ENCODE measurements at regions not wholly inside any gene's neighbourhood (a gene's known extent, or its start where the extent isn't known, plus 50 kb on each side); places are given as distances from the start of the nearest gene placed in this dataset.
A peak's percentile ranks its signal among the peaks of the same experiment; 100 is the strongest.

DNA sequence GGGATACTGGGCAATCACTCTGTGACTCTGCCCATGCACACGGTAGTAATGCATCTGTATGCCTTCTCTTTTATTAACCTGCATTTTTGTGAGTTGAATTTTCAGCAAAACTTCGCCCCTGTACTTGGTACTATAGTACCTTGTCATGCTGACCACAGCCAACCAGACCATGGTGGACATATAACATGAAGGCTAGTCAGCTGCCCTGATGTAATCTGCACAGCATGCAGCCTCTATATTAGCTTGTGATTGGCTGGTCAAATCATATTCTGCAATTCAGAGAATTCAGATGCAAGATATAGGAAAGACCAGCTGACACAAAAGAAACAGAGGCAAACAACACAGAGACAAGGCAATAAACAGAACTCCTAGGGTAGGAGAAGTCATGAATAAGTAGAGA, 200.9 kb upstream of the JARID2 start:
- DNase-seq (ENCODE audit: low spot score): no peak

DNA sequence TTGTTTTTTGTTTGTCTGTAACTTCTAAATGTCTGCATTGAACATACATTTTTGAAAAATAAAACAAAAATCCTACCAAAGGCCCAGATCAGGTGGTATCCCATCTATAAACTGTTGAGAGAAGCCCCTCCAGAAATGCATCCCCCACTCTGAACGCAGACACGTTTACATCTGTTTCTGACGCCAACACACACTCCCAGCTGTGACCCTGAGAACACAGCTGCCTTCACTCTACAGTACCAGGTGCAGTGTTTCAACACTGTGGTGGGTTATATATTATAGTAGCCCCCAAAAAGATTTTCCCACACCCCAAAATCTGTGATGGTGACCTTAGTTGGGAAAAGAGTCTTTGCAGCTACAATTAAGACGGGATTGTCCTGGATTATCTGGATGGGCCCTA, 199.1 kb upstream of the JARID2 start:
- no peak for DNase-seq (ENCODE audit: low spot score)

DNA sequence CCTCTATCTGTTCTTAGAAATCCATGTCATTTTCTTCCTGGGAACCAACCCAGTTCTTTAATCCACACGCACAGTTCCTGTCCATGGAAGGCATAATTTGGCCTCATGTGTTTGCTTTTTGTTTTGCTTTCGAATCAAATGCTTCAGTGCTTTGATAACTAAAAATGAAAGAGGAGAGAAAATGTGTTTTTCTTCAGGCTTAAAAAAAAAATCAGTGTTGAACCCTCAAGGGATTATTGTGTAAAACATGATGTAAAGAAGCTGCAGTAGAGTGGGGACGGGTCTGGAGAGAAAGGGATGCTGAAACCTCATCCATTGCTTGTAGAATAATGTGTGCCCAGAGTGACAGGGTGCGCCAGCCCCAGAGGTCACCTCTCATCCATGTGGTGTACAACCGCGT, 197.5 kb upstream of the JARID2 start:
- DNase-seq (ENCODE audit: low spot score): no peak

DNA sequence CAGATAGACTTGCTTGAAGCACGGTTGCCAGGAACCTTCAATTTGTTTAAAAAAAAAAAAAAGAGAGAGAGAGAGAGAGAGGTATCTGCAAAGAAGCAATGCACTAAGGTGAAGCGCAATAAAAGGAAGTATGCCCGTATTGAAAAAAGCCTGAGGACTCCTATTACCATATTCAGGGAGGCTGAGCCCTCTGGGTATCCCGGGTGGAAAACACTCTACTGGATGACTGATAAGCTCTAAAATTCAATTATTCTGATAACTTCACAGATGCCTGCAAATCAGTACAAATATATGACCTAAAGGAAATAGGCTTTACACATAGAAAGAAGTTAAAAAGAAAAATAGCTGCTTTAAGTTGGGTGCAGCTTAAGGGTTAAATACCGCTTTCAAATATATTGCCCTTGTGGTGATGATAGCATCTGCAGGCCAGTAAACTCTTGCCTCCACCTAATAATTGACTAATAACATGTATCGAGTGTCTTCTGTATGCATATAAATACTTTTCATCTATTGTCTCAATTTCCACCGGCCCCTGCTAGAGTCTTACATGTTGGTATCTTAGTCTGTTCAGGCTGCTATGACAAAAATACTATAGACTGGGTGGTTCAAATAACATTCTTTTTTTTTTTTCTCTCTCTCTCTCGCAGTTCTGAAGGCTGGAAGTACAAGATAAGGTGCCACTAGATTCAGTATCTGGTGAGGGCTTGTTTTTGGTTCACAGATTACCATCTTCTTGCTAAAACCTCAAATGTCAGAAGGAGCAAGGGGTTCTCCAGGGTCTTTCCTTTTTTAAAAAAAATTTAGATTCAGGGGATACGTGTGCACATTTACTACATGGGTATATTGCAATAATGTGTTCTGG, 187.4 kb upstream of the JARID2 start:
- no peak for DNase-seq (ENCODE audit: low spot score)

DNA sequence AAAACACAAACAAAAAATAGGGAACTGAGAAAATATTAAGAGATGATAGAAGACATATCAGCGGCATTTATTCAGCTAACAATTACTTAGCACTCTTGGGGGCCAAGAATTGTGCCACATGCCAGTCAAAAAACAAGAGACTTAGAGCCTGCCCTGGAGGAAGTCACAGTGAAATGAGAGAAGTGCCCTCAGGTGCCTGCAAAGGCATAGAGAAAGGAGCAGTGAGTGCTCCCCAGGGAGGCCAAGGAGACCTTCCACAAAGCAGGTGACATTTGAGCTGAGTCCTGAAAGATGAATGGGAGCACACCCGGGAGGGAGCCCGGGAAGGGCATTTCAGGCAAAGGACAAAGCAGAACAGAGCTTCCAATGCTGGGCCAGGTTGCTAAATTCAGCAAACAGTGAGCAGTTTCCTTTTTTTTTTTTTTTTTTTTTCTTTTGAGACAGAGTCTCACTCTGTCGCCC, 184.7 kb upstream of the JARID2 start:
- no peak for DNase-seq (ENCODE audit: low spot score)

DNA sequence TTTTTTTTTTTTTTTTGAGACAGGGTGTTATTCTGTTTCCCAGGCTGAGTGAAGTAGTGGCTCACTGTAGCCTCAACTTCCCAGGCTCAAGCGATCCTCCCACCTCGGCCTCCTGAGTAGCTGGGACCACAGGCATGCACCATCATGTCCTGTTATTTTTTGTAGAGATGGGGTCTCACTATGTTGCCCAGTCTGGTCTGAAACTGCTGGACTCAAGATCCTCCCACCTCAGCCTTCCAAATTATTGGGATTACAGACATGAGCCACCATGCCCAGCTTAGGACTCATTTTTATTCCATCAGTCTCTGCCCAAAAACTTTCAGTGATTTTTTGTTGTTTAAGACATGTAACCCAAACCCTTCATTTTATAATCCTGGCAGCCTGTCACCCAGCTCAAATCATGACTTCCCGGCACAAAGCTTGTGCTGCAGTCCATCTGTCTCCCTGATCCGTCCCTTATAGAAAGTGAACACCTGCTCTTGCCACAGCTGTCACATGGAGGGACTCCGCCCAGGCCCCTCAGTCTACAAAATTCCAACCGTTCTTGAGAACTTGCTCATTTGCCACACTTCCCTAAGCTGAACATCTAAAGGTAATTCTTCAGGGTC, 183.9 kb upstream of the JARID2 start:
- DNase-seq (ENCODE audit: low spot score): no peak

DNA sequence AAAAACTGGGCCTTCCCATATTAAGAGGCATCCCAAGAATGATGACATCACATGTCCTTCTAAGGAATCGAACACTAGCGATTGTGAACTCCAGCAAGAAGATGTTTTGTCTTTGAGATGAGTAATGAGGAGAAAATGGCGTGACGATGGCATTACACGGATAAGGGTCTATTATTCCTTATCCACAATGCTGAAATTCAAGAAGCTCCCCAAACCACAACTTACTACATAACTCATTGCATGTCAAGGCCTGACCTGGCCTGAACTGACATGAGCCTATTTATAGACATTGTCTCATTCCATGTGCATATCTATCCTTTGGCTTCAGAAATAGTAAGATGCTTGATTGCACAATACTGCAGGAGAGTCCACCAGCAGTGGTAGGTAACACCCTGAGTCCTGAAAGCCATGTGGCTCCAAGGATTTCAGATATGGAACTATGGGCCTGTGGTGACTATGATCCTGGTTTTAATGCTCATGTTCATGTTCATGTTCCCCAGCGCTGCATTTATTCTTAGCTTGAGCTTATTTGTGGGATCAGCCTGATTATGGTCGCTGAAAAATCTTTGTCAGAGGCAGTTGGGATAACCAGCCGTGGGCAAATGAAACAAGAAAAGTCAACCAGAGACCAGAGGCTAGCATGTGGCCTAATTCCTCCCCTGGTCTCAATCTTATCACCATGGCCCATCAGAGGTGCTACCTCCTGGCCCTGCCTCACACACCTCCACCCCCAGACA, 183.2 kb upstream of the JARID2 start:
- DNase-seq (ENCODE audit: low spot score): no peak

DNA sequence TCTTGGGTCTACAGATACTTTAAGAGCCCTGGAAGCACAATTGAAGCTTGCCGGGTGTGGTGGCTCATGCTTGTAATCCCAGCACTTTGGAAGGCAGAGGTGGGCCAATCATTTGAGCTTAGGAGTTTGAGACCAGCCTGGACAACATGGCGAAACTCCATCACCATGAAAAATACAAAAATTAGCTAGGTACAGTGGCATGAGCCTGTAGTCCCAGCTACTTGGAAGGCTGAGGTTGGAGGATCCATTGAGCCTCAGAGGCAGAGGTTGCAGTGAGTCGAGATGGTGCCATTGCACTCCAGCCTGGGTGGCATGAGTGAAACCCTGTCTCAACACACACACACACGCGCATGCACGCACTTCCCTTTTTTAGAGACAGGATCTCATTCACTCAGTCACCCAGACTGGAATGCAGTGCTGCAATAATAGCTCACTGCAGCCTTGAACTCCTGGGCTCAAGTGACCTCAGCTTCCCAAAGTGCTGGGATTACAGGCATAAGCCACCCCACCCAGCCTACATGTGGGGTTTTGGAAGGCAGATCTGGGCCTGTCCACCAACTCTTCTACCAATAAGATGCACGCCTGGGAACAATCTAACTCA, 182.5 kb upstream of the JARID2 start:
- no peak for DNase-seq (ENCODE audit: low spot score)

DNA sequence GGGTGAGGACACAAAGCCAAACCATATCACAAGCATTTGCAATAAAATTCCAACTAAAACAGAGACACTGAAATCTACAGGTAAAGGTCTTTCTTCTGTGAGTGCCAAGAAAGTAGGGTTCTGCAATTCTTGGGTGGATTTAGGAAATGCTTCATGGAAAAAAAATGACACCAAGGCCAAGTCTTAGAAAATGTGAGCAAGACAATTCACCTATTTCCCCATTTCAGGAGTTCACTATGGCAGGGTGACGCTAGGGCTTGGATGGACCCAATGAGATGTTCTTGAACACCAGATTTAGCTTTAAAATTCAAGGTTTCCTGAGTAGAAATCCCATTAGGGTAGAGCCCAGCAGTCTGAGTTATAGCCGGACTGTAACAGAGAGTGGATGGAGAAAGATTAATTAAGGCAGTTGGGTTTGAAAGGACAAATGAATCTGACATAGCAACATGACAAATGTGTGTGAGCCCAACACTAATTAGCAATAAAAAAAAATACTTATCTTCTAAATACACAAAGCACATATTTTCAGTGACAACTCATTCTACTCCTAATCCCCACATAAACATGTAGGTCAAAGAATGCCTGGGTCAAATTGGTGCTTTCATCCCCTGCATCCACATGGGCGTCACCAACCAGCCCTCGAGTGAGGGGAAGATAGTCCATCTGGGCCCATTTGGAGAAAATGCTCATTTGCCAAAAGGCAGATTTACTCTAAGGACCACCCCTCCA, 180.4 kb upstream of the JARID2 start:
- no peak for DNase-seq (ENCODE audit: low spot score)

DNA sequence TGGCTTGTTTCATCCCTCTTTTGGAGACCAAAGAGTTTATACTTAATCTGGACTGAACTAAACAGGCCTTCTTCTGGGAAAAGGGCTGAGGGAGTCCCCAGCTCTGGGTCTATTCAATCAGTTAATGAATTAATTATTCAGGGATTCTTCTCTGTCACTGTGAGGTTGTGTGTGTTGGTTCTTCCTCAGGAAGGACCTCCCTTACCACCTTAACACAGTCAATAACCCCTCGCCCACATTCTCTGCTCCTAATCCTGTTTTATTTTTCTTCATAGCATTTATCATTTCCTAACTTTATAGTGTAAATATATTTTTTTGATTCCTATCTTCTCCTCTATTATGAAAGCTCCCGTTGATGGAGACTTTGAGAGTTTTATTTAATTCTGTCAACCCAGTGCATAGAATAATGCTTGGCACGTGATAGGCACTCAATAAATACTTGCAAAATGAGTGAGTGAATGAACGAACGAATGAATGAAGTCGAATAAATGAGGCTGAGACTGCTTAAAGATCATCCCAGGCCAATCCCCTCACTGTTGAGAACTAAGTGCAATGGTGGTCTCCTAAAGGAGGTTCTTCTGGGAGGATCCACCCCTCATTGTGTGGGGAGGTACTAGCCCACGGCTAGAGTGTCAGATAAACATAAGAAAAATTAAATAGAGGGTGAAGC, 179.6 kb upstream of the JARID2 start:
- no peak for DNase-seq (ENCODE audit: low spot score)

DNA sequence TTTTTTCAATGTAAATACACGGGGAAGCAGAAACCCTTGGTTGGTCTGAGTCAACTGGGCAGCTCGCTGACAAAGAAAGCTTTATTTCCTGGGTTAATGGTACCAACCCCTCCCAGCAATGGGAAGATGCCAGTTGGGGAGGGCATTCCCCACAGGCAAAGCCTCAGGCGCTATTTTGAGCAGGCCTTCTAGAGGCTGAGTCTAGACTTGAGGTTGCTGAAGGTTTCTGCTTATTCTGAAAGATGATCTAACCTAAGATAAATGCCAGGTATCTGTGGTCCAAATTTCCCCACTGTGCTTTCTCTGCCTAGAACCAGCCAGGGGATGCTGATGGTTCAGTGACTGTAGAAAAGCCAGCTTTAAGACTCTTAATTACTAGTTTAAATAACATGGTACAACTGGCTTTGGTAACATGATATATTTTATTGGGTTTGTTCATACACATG, 172.5 kb upstream of the JARID2 start:
- no peak for DNase-seq (ENCODE audit: low spot score)

DNA sequence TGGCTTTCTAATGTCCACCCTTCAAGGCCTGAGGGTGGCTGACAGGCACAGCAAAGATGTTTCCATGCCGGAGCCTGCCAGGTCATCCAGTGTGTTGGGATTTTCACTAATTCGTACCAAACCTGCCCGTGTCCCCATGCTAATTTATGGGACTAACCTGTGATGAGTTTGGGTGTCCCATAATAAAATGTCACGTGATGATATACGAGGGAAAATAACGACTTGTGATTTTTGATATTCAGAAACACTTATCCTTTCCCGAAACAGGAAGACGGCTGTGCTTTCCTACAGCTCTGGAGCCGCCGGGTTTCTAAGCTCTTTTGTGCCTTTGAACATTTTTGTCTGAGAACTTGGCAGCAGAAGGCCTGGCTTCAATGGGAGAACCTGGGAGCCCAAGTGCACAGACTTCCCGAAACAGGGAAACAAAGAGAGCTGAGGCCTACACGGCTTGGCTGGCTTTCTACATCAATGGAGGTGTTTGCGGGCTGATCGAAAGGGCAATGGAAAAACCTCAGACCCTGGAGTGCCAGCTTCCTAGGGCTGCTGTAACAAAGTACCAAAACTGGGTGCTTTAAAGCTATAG, 171.9 kb upstream of the JARID2 start:
- DNase-seq (ENCODE audit: low spot score): no peak

DNA sequence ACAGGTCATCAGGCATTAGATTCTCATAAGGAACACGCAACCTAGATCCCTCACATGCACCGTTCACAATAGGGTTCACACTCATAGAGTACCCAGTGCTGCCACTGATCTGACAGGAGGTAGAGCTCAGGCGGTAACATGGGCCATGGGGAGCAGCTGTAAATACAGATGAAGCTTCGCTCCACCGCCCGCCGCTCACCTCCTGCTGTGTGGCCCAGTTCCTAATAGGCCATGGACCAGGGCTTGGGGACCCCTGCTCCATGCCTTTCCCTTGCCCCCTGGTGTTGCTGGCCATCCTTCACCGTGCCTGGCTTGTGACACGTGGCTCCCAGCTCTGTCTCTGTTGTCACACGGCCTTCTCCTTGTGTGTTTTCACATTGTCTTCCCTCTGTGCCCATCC, 171.1 kb upstream of the JARID2 start:
- no peak for DNase-seq (ENCODE audit: low spot score)

DNA sequence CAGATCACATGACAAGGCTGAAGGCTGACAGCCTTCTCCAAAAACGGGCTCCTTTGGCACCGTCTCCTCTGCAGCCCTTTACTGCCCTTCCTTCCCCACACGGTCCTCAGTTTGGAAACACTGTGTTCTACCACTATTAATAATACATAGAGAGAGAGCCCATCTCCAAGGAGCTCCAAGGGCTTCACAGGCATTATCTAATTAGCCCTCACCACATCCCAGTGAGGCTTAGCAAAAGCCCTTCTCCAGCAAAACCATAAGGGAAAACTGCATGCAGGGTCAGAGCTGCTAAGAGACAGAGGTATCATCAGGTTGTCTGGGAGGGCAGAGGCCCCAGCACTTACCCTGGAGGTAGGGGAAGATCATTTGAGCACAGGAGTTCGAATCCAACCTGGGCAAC, 169.3 kb upstream of the JARID2 start:
- no peak for DNase-seq (ENCODE audit: low spot score)

DNA sequence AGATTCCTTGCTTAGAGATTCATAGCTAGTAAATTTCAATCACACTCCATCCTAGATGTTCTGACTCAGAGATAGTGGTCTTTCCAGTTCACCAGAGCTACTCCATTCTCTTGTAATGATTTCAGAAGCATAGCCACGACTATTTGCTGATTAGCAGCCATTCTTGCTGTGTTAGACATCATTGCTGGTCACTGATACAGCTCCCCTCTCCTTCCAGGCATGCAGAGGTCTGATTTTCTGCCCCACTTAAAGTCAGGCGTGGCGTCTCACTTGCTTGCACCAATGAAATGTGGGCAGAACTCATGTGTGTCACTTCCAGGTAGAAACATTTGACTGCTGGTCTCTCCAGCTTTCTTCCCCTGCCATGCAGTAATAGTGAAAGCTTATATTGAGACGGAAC, 168.9 kb upstream of the JARID2 start:
- no peak for DNase-seq (ENCODE audit: low spot score)

DNA sequence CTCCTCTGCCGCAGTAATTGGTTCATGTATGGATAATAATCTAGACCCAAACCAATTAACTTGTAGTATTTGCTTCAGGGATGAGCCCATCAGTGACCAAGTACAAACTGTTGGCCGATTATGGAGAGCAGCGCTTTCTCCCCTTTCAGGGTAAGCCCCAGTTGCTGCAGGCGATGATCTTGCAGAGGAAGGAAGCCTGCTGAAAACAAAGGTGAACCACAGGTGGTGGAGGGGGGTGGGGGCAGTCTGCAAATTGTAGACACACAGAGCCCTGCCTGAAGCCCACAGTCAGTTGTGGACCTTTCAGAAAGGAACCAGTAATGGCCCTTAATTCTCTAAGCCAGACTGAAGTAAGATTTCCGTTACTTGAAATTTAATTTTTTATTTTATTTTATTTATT, 167.9 kb upstream of the JARID2 start:
- no peak for DNase-seq (ENCODE audit: low spot score)

DNA sequence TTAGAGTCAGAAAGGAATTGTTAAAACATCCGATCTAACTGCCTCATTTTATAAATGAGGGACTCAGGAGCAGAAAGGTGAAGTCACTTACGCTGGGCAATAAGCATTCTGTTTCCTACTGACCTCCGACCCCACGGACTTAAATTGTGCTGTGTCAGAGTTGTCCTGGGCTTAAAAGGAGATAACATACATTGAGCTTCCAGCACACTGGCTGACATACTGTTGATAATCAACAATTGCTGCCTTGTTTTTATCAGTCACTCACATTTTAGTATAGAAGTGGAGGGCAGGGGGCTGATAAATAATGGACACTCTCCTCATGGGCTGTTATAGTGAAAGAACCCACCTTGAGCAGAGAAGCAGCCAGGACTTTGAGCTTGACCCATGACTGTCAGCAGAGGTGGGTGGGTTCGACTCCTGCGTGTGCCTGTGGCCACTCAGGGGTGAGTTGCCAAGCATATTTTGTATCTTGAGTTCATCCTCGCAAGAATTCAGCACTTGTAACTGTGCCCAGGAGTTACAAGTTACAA, 166.5 kb upstream of the JARID2 start:
- DNase-seq (ENCODE audit: low spot score): peak; percentile 67

DNA sequence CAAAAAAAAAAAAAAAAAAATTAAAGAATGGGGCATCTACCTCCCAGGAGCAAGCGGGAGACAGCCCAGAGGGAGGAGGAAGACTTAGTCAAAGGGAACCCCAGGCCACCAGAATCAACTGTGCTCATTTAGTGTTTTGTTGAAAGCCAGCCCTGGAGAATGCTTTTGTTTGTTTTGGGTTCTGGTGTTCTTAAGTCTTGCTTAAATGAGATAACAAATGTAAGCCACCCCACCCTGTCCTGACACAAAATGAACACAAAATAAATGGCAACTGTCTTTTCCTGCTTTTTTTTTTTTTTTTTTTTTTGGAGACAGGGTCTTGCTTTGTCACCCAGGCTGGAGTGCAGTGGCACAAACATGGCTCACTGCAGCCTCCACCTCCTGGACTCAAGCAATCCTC, 165.0 kb upstream of the JARID2 start:
- peak; percentile 56 for DNase-seq (ENCODE audit: low spot score)

DNA sequence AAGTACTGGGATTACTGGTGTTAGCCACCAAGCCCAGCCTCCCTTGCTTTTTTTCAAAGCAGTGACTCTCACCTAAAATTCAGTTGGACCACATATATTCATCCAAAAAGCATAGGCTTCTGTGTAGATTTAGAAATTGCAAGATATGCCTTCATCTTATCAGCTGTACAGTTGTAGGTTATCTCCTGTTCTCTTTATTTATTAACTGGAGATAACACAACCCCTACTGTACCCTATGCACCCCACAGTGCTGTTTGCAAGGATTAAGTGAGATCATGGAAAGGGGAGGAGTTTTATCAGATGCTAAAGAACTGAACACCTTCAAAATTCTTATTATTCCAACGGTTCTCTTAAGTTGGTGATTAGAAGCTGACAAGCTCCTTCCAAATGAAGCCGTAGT, 164.4 kb upstream of the JARID2 start:
- peak; percentile 44 for DNase-seq (ENCODE audit: low spot score)

DNA sequence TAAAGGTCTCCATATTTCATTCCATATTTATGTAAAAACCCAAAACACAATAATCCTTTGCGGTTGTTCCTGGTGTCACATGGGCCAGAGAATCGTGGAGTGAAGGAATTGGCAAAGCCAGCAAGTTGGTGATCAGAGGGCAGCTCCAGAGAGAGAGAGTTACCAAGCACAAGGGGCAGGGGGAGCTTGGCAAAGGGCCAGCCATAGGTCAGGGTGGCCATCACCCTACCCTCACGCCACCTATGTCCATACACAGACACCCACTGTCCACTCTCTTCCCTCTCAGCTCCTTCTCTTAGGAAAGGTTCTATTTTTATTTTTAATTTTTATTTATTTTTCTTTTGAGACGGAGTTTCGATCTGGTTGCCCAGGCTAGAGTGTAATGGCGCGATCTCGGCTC, 163.2 kb upstream of the JARID2 start:
- DNase-seq (ENCODE audit: low spot score): no peak
